ENCODE measurements at regions not wholly inside any gene's neighbourhood (a gene's known extent, or its start where the extent isn't known, plus 50 kb on each side); places are given as distances from the start of the nearest gene placed in this dataset.
"Not testable (repeated sequence)": the region's sequence is repeated elsewhere in the genome, so short reads cannot be mapped to it uniquely, and the experiment has no call there.

GRCh38 chr7:146057958-146058357, 58.6 kb upstream of the CNTNAP2 start:
- DNase-seq, result no peak

GRCh38 chr7:146054909-146055308, 61.7 kb upstream of the CNTNAP2 start:
- no peak for DNase-seq

GRCh38 chr7:146053492-146053891, 63.1 kb upstream of the CNTNAP2 start:
- no peak for DNase-seq

GRCh38 chr7:146043310-146043709, 73.3 kb upstream of the CNTNAP2 start:
- not testable (repeated sequence) for DNase-seq

GRCh38 chr7:146028251-146028750, 88.3 kb upstream of the CNTNAP2 start:
- DNase-seq, result no peak

GRCh38 chr7:146027243-146027642, 89.4 kb upstream of the CNTNAP2 start:
- DNase-seq, result no peak

GRCh38 chr7:146022776-146023175, 93.8 kb upstream of the CNTNAP2 start:
- no peak for DNase-seq

GRCh38 chr7:146019041-146020004, 97.3 kb upstream of the CNTNAP2 start:
- not testable (repeated sequence) for DNase-seq

- DNase-seq, result not testable (repeated sequence)
These were observed 99.2 kb upstream of the CNTNAP2 start for GRCh38 chr7:146017366-146017765.

- not testable (repeated sequence) for DNase-seq
These were observed 102.4 kb upstream of the CNTNAP2 start for GRCh38 chr7:146014154-146014553.

- no peak for DNase-seq
These were observed 108.3 kb upstream of the CNTNAP2 start for GRCh38 chr7:146008293-146008692.

GRCh38 chr7:146004805-146005204, 111.8 kb upstream of the CNTNAP2 start:
- DNase-seq, result no peak

- DNase-seq, result no peak
These were observed 114.0 kb upstream of the CNTNAP2 start for GRCh38 chr7:146002431-146003078.

GRCh38 chr7:146002008-146002407, 114.6 kb upstream of the CNTNAP2 start:
- DNase-seq, result no peak

GRCh38 chr7:146000882-146001281, 115.7 kb upstream of the CNTNAP2 start:
- no peak for DNase-seq

- DNase-seq, result no peak
These were observed 127.1 kb upstream of the CNTNAP2 start for GRCh38 chr7:145989469-145989868.

GRCh38 chr7:145986248-145986874, 130.2 kb upstream of the CNTNAP2 start:
- DNase-seq, result no peak

- no peak for DNase-seq
These were observed 137.8 kb upstream of the CNTNAP2 start for GRCh38 chr7:145978769-145979168.

- DNase-seq, result no peak
These were observed 156.6 kb upstream of the CNTNAP2 start for GRCh38 chr7:145959981-145960380.

GRCh38 chr7:145957160-145957890, 159.3 kb upstream of the CNTNAP2 start:
- DNase-seq, result no peak

GRCh38 chr7:145951566-145951965, 165.0 kb upstream of the CNTNAP2 start:
- no peak for DNase-seq

- DNase-seq, result no peak
These were observed 187.7 kb upstream of the CNTNAP2 start for GRCh38 chr7:145928937-145929336.

- DNase-seq, result no peak
These were observed 196.9 kb upstream of the CNTNAP2 start for GRCh38 chr7:145919712-145920111.

All from hippocampal formation (tissue), 2 donors.